GM19351 (cell line): ENCODE measurements at regions not wholly inside any gene's neighbourhood (a gene's known extent, or its start where the extent isn't known, plus 50 kb on each side); places are given as distances from the start of the nearest gene placed in this dataset.
"Not testable (repeated sequence)": the region's sequence is repeated elsewhere in the genome, so short reads cannot be mapped to it uniquely, and the experiment has no call there.

Experiments
- ATAC-seq: cut with Tn5 transposase; IDR thresholded peaks from one replicate; pipeline ENCODE4 v1.9.1; 2021; ENCODE audit warnings: mild to moderate bottlenecking, moderate library complexity; ENCODE audit not compliant: unreplicated experiment

- no peak for ATAC-seq
These were observed 141.5 kb upstream of the MED13 start for GRCh38 chr17:62206550-62206949.

GRCh38 chr17:62197156-62197555 lies 132.1 kb upstream of the MED13 start:
- ATAC-seq, result not testable (repeated sequence)

- not testable (repeated sequence) for ATAC-seq
These were observed 131.5 kb upstream of the MED13 start for GRCh38 chr17:62196587-62196986.

GRCh38 chr17:62194401-62194800 lies 129.3 kb upstream of the MED13 start:
- no peak for ATAC-seq

GRCh38 chr17:62193249-62193648 lies 128.2 kb upstream of the MED13 start:
- no peak for ATAC-seq

GRCh38 chr17:62191390-62192361 lies 126.6 kb upstream of the MED13 start:
- ATAC-seq, result no peak

- ATAC-seq, result no peak
These were observed 124.3 kb upstream of the MED13 start for GRCh38 chr17:62189377-62189776.

GRCh38 chr17:62188713-62189112 lies 123.6 kb upstream of the MED13 start:
- ATAC-seq, result no peak

GRCh38 chr17:62187681-62188080 lies 122.6 kb upstream of the MED13 start:
- ATAC-seq, result no peak

GRCh38 chr17:62186841-62187240 lies 121.8 kb upstream of the MED13 start:
- no peak for ATAC-seq

GRCh38 chr17:62180772-62181171 lies 115.7 kb upstream of the MED13 start:
- no peak for ATAC-seq

GRCh38 chr17:62179525-62180161 lies 114.6 kb upstream of the MED13 start:
- ATAC-seq, result no peak

GRCh38 chr17:62178579-62178978 lies 113.5 kb upstream of the MED13 start:
- no peak for ATAC-seq

- ATAC-seq, result no peak
These were observed 107.6 kb upstream of the MED13 start for GRCh38 chr17:62172492-62173291.

GRCh38 chr17:62167076-62167475 lies 102.0 kb upstream of the MED13 start:
- no peak for ATAC-seq

- ATAC-seq, result peak; percentile 82
These were observed 100.0 kb upstream of the MED13 start for GRCh38 chr17:62164747-62165722.

GRCh38 chr17:62163847-62164246 lies 98.8 kb upstream of the MED13 start:
- no peak for ATAC-seq

GRCh38 chr17:62162898-62163297 lies 97.8 kb upstream of the MED13 start:
- no peak for ATAC-seq

- no peak for ATAC-seq
These were observed 96.5 kb upstream of the MED13 start for GRCh38 chr17:62161405-62162148.
